HFFc6 (cell line): ENCODE measurements at regions not wholly inside any gene's neighbourhood (a gene's known extent, or its start where the extent isn't known, plus 50 kb on each side); places are given as distances from the start of the nearest gene placed in this dataset.

Source experiments
- DNase-seq: peaks from one replicate; pipeline ENCODE4 v3.0.0-alpha.2; 2018
- H3K27ac Mint-ChIP-seq: 2 replicates; pipeline ENCODE4 v1.8.0; 2020; ENCODE audit warnings: mild to moderate bottlenecking, mixed read lengths
- H3K27me3 Mint-ChIP-seq: 2 replicates; pipeline ENCODE4 v1.8.0; 2021; ENCODE audit warnings: mild to moderate bottlenecking, moderate library complexity, mixed read lengths; ENCODE audit not compliant: insufficient read depth
- H3K36me3 Mint-ChIP-seq: 2 replicates; pipeline ENCODE4 v1.8.0; 2021; ENCODE audit warnings: low read depth, mixed read lengths
- H3K4me1 Mint-ChIP-seq: 2 replicates; pipeline ENCODE4 v1.8.0; 2020; ENCODE audit warnings: low read depth, mixed read lengths
- H3K4me3 Mint-ChIP-seq: 2 replicates; pipeline ENCODE4 v1.8.0; 2020; ENCODE audit warnings: mild to moderate bottlenecking, moderate library complexity, mixed read lengths
- H3K9me3 Mint-ChIP-seq: 2 replicates; pipeline ENCODE4 v1.8.0; 2020; ENCODE audit warnings: mild to moderate bottlenecking, mixed read lengths
- CTCF ChIP-seq: fragments of 200-600 bp; sonication (generic); IDR thresholded peaks from 2 replicates; pipeline ENCODE4 v1.5.0; 2021; ENCODE audit warnings: antibody characterized with exemption, mild to moderate bottlenecking

- Mint-ChIP-seq H3K4me3 (no peak overlapping the region), H3K27ac (no peak overlapping the region)
- TF ChIP-seq CTCF: no peak
These were observed 118.7 kb upstream of the PUM3 start for GRCh38 chr9:2962471-2963172.

DNA sequence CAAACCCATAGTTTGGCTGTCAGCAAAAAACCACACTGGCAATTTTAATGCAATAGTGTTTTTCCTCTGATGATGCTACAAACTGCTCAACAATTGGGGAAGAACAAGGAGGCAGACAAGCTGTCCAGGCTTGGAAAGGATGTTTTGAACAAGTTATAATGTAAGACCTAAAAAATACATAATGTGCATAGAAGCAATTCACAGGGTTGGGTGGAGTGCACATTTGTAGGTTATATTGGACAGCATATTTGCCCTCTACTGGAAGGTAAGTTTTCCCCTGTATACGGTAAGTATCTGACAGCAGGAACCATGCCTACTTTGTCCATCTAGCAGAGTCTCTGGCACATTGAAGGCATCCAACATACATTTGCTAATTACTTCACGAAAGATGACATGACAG, 114.3 kb upstream of the PUM3 start:
- no peaks in the 10 kb centered on the region for H3K4me1 Mint-ChIP-seq
- no peak overlapping the region for H3K4me3 Mint-ChIP-seq
- no peaks in the 10 kb centered on the region for H3K27me3 Mint-ChIP-seq
- no peak for DNase-seq
- TF ChIP-seq CTCF: no peak
- no peaks in the 10 kb centered on the region; the same call in 1 of the 2 replicates for H3K9me3 Mint-ChIP-seq
- no peak overlapping the region for H3K27ac Mint-ChIP-seq
- H3K36me3 Mint-ChIP-seq: no peaks in the 10 kb centered on the region

More at GRCh38 chr9:2962471-2963172, 118.7 kb upstream of the PUM3 start:
- Mint-ChIP-seq H3K4me1 (no peaks in the 10 kb centered on the region), H3K27me3 (peaks cover 7% of the 10 kb centered on the region; the same call in 1 of the 2 replicates), H3K9me3 (no peaks in the 10 kb centered on the region; the same call in 1 of the 2 replicates), H3K36me3 (no peaks in the 10 kb centered on the region)
- DNase-seq: no peak

DNA sequence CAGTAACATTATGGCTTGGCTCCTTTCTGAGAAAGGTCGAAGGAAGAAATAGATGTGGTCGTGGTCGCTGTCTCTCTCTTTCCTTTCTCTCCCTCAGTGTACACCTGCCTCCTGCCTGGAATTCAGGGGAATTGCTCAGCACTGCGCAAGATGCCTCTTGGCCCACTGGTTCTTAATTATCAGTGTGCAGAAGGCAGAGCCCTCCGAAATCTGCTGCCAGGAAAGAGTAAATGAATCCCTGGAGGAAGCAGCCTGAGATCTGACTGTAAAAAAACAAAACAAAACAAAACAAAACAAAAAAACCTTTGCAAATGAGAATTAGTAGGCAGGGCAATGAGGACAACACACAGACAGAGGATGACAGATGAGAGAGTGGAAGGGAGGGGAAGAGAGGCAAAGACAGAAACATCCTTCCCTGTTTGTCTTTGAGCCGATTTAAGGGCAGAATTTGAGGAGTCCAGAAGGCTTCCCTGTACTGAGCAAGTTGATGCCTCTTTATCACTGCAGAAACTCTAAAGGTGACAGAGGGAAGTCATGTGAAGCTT, 113.8 kb upstream of the PUM3 start:
- Mint-ChIP-seq H3K27ac (no peak overlapping the region), H3K4me3 (no peak overlapping the region), H3K36me3 (no peaks in the 10 kb centered on the region), H3K4me1 (no peaks in the 10 kb centered on the region), H3K9me3 (no peaks in the 10 kb centered on the region; the same call in 1 of the 2 replicates), H3K27me3 (no peaks in the 10 kb centered on the region)
- no peak for DNase-seq
- no peak for TF ChIP-seq CTCF

GRCh38 chr9:2955575-2955974, 111.7 kb upstream of the PUM3 start:
- Mint-ChIP-seq H3K9me3 (no peaks in the 10 kb centered on the region), H3K4me1 (no peaks in the 10 kb centered on the region), H3K27ac (no peak overlapping the region), H3K27me3 (no peaks in the 10 kb centered on the region), H3K36me3 (no peaks in the 10 kb centered on the region), H3K4me3 (no peak overlapping the region)
- DNase-seq: no peak
- TF ChIP-seq CTCF: no peak

GRCh38 chr9:2939368-2939767, 95.5 kb upstream of the PUM3 start:
- H3K27ac Mint-ChIP-seq: no peak overlapping the region
- H3K27me3 Mint-ChIP-seq: peaks cover 3% of the 10 kb centered on the region; the same call in 1 of the 2 replicates
- H3K36me3 Mint-ChIP-seq: no peaks in the 10 kb centered on the region
- no peak for DNase-seq
- H3K4me1 Mint-ChIP-seq: no peaks in the 10 kb centered on the region
- no peak for TF ChIP-seq CTCF
- H3K4me3 Mint-ChIP-seq: no peak overlapping the region
- H3K9me3 Mint-ChIP-seq: peaks cover 46% of the 10 kb centered on the region
